Heart left ventricle (tissue), 13 donors: ENCODE measurements at regions not wholly inside any gene's neighbourhood (a gene's known extent, or its start where the extent isn't known, plus 50 kb on each side); places are given as distances from the start of the nearest gene placed in this dataset.

ENCODE experiments used
- POLR2A ChIP-seq, 2 donors: fragments of 450-650 bp; IDR thresholded peaks; one replicate each; pipeline ENCODE4 v1.6.1; 2017; ENCODE audit warnings: antibody characterized with exemption in 2 of 2, mild to moderate bottlenecking in 2 of 2, moderate library complexity in 2 of 2
- TF ChIP-seq, protein P1 (sequence below), 12 donors: fragments of 200-600 bp; sonication (generic) in 4 of 12; IDR thresholded peaks; one replicate each; pipeline versions ENCODE4 v1.5.0 to v1.8.0; 2018 to 2022; ENCODE audit warnings: antibody characterized with exemption in 12 of 12, mild to moderate bottlenecking in 5 of 12
- donor health status: ischemic (EF 13 %, LVEDD 7.1; RV severe dilation, severe dysfunction).
- donor health status: DM: no; HTN: yes; CAD: no.
- donor health status: DM: no; HTN: no; CAD: no.
- donor health status: ischemic (EF 25% LVEDD 6.9; RV normal size, moderate dysfunction).
- donor health status: ischemic (EF 25% LVEDD 5.7; RV mildly dilated, moderate dysfunction).
- donor health status: ischemic (EF 35%, LVEDD 5.7; RV mildly dilated, moderate dysfunction).
- donor health status: nonischemic (EF 11% LVEDD 7.7; RV severe dilation, severe dysfunction).
- donor health status: DM: yes; HTN: yes; CAD: no.
- donor health status: PGD.
- donor health status: ischemic (EF 29% LVEDD 5.4; RV normal size, mild dysfunction).
- donor health status: nonischemic (EF 23%, LVEDD 6.1; RV moderate dilation, normal function).

- TF ChIP-seq, protein P1, sequence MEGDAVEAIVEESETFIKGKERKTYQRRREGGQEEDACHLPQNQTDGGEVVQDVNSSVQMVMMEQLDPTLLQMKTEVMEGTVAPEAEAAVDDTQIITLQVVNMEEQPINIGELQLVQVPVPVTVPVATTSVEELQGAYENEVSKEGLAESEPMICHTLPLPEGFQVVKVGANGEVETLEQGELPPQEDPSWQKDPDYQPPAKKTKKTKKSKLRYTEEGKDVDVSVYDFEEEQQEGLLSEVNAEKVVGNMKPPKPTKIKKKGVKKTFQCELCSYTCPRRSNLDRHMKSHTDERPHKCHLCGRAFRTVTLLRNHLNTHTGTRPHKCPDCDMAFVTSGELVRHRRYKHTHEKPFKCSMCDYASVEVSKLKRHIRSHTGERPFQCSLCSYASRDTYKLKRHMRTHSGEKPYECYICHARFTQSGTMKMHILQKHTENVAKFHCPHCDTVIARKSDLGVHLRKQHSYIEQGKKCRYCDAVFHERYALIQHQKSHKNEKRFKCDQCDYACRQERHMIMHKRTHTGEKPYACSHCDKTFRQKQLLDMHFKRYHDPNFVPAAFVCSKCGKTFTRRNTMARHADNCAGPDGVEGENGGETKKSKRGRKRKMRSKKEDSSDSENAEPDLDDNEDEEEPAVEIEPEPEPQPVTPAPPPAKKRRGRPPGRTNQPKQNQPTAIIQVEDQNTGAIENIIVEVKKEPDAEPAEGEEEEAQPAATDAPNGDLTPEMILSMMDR (IDR thresholded peaks at IDR 0.05): no peak
- no peak for TF ChIP-seq POLR2A (IDR thresholded peaks at IDR 0.05)
Observed at GRCh38 chr4:148800940-148801339, 358.7 kb upstream of the NR3C2 start.
